Central memory CD4-positive, alpha-beta T cell (primary cell): ENCODE measurements at regions not wholly inside any gene's neighbourhood (a gene's known extent, or its start where the extent isn't known, plus 50 kb on each side); places are given as distances from the start of the nearest gene placed in this dataset.
"Not testable (repeated sequence)": the region's sequence is repeated elsewhere in the genome, so short reads cannot be mapped to it uniquely, and the experiment has no call there.

Experiments
- DNase-seq: peaks from one replicate; pipeline ENCODE4 v3.0.0; 2022

DNA sequence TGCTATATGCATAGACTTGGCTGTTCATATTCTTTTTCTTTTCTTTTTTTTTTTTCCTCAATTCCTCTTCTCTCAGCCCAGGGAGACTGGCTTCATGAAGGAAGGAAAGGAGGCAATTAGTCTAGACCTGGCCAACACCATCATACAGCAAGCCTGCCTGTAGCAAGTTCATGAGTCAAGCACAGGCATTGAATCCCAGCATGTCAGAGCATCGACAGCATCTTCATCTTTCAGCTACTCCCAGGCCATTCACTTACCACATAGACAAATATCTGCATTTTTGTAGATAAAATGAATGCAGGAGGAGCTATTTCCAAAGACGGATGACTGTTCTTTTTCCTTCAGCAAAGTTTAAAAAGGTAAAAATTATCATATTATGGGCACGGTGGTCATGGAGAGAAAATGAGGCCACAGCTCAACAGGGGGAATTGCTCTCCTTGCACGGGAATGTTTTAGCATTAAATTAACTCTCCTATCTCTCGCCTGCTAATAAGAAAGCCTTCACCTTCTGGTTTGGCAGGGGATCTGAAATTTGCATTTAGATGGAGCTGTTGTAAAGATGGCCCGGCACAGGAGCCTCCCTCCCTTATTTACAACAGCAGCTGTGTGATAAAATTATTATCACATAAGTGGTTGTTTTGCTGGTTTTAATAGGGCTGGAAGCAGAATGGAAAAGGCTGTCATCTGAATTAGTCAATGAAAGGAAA, 626.5 kb upstream of the AUTS2 start:
- no peak for DNase-seq

GRCh38 chr7:68977385-68978055, 620.8 kb upstream of the AUTS2 start:
- DNase-seq, result no peak

DNA sequence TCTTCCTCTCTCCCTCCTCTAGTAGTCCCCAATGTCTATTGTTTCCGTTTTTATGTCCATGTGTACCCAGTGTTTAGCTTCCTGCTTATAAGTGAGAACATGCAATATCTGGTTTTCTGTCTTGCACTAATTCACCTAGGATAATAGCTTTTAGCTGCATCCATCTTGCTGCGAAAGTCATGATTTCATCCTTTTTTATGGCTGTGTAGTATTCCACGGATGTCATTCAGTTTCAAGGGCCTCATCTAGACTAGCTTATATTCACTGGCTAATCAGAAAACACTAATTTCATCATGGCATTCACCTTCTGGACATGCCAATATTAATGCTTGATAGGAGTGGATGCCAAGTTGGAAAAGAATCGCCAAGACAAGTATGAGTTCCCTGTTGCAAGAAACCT, 619.6 kb upstream of the AUTS2 start:
- DNase-seq, result no peak

DNA sequence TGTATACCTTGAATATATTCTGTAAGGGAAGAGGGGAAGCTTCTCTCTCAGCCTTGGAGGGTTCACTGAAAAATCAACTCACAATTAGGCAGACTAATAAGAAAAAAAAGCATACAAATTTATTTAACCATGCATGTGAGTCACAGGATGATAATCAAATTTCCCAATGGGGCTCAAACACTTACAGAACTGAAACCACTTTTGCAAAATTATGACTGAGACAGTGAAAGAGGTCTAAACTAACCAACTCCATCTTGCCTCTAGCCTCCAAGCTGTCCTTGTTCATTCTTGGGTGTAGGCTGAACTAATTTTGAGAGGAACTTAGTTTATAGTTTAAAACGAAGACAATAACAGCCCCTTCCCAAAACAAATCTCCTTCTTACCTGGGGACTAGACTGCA, 618.3 kb upstream of the AUTS2 start:
- no peak for DNase-seq

DNA sequence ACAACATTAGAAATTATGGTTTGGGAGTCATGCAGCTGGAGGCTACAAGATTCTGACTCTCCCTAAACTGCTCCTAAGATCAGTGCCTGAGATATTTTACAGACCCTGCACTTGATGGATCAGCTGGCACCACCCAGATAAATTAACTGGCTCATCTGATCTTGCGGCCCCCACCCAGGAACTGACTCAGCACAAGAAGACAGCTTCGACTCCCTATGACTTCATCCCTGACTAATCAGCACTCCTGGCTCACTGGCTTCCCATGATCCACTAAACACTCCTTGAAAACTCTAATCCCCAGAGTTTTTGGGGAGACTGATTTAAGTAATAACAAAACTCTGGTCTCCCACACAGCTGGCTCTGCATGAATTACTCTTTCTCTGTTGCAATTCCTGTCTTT, 617.8 kb upstream of the AUTS2 start:
- not testable (repeated sequence) for DNase-seq

DNA sequence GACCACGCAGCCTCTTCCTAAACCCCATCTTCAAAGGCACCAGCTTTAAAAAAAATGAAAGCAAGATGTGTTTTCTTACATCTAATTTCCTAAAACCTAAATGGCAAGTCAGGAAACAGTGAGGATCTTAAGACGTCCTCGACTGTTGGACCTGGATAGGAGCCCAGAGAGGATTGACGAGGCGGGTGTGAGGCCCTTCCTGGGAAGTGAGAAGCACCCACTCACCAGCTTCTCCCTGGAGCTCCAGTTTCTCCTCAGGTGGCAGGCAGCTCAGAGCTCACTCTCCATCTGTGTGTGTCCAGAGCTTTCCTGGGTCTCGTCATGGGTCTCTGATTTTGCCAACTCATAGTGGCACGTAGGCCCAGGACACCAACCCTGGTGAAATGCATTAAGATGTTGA, 614.0 kb upstream of the AUTS2 start:
- no peak for DNase-seq

GRCh38 chr7:68994841-68995240, 603.4 kb upstream of the AUTS2 start:
- no peak for DNase-seq

DNA sequence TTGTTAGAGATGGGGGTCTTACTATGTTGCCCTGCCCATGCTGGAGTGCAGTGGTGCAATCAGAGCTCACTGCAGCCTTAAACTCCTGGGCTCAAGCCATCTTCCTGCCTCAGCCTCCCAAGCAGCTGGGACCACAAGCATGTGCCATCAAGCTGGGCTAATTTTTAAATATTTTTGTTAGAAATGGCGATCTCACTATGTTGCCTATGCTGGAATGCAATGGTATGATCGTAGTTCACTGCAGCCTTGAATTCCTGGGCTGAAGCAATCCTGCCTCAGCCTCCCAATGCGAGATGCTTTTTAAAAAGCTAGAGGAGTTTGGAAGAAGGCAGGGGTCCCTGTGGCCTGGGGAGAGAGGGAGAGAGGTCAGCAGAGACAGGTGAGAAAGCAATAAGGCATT, 600.1 kb upstream of the AUTS2 start:
- no peak for DNase-seq

GRCh38 chr7:69002416-69002815, 595.9 kb upstream of the AUTS2 start:
- no peak for DNase-seq

DNA sequence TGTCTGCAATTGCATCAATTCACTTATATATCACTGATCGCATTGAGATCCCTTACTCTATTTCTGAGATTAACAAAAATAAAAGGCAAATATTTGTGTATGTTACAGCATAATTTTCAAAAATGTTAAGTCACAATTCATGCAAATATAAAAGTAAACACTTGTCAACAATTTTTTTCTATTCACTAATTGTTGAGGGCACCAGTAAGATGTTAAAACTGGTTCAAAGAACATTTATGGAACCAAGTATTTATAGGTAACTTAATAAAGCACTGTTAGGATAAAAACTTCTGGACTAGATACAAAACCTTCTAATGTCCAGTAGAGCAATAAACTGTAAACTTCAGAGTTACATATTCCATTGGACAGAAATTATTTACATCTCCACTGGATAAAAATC, 586.1 kb upstream of the AUTS2 start:
- DNase-seq, result no peak

- DNase-seq, result no peak
These were observed 581.1 kb upstream of the AUTS2 start for GRCh38 chr7:69017208-69017607.

DNA sequence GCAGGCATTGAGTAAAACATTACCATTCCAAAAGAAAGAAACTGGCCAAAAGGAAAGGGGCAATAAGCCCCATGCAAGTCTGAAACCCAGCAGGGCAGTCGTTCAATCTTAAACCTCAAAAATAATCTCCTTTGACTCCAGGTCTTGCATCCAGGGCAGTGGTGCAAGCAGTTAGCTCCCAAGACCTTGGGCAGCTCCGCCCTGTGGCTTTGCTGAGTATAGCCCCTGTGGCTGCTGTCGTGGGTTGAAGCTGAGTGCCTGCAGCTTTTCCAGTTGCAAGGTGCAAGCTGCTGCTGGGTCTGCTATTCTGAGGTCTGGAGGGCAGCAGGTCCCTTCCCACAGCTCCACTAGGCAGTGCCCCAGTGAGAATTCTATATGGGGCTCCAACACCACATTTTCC, 580.1 kb upstream of the AUTS2 start:
- no peak for DNase-seq

- no peak for DNase-seq
These were observed 578.8 kb upstream of the AUTS2 start for GRCh38 chr7:69019437-69019836.

- DNase-seq, result no peak
These were observed 577.7 kb upstream of the AUTS2 start for GRCh38 chr7:69020536-69020935.

DNA sequence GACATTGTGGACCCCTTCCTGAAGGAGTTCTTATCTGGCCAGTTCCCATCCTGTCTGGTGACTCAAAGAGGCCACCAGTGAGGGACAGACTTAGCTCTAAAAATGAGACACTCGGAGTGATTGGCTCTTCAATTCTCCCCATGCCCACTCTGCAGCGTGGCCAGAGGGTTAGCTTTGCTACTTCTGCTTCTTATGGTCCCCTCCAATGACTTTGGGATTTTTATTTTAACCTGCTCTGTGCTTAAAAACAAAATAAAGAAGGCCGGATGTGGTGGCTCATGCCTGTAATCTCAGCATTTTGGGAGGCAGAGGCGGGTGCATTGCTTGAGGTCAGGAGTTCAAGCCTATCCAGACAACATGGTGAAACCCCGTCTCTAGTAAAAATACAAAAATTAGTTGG, 573.0 kb upstream of the AUTS2 start:
- DNase-seq, result no peak

- no peak for DNase-seq
These were observed 565.4 kb upstream of the AUTS2 start for GRCh38 chr7:69032848-69033247.

GRCh38 chr7:69035826-69036225, 562.4 kb upstream of the AUTS2 start:
- DNase-seq, result no peak

DNA sequence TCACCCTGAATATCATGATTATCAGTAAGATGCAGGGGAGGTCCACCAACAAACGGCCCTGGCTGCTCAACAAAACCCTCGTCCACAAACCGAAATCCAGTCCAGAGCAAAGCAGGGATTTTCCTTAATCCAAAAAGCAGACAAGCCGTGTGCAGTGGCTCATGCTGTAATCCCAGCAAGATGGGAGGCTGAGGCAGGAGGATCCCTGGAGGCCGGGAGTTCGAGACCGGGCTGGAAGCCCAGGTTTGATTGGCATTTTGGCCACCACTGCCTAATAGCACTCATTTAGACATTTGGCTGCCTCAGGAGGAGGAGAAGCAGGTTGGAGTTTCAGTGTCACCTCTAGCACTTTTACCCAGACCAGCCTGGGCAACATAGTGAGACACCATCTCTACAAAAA, 562.0 kb upstream of the AUTS2 start:
- no peak for DNase-seq

GRCh38 chr7:69038915-69039314, 559.4 kb upstream of the AUTS2 start:
- no peak for DNase-seq

GRCh38 chr7:69042138-69042537, 556.1 kb upstream of the AUTS2 start:
- no peak for DNase-seq

GRCh38 chr7:69047151-69047754, 551.0 kb upstream of the AUTS2 start:
- DNase-seq, result no peak

DNA sequence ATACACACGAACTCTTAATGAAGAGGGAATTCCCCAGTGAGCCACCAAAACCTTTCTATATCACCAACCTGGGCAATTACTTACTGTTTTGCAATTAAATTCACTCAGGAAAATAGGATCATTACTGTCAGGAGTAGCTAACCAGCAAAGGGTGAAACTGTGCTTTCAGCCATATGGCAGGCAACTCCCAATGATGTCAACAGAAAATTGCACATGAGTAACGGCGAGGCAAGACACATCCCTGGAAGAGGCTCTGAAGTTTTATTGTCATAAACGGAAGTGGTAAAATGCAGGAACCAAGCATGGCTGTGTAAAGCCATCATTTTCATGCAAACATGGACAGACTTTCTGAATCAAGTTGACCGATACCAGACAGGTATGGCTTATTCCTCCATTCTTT, 548.9 kb upstream of the AUTS2 start:
- DNase-seq, result no peak

DNA sequence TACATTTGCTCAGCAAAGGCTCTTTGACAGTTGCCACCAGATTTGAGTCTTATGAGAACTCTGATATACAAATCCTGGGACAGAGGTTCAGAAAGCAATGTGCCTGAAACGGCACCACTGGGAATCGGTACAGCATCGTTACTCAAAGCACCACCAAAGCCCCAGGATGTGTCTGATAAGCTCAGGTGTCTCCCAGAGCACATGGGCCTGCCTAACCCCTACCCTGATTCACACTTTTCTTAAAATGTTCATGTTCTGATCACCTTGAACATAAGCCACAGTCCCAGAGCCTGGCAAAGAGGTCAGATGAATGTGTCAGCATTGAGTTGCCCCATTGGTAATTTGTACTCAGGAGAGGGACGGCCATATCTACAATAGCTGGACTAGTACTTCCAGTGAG, 545.8 kb upstream of the AUTS2 start:
- DNase-seq, result no peak

DNA sequence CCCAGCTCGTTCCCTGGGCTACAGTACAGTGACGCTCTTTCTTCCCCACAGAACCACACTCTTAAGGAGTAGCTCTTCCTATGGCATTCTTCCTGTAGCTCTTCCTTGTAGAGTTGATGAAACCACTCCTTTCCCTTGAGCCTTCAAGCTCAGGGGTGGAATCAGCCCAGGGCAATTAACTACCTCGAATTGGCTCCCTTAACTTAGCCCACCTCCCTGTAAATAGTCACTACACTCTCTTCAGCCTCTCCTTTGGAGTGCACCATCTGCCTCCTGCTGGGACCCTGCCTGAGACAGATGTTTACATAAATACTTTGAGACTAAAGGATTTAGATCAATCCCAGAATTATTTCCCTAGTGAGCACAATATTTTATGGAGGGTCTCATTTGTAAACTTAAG, 537.8 kb upstream of the AUTS2 start:
- DNase-seq, result no peak
